ENCODE measurements at regions not wholly inside any gene's neighbourhood (a gene's known extent, or its start where the extent isn't known, plus 50 kb on each side); places are given as distances from the start of the nearest gene placed in this dataset.

- peak in 3 of 7 experiments; percentile 12 to 17 (median 15) for TF ChIP-seq CTCF (IDR thresholded peaks at IDR 0.05)
- TF ChIP-seq POLR2A (IDR thresholded peaks at IDR 0.05) = no peak
Measured at GRCh38 chr17:74089869-74090464, 113.5 kb upstream of the RPL38 start.

All from body of pancreas (tissue), 4 donors.